ENCODE measurements at regions not wholly inside any gene's neighbourhood (a gene's known extent, or its start where the extent isn't known, plus 50 kb on each side); places are given as distances from the start of the nearest gene placed in this dataset.

DNA sequence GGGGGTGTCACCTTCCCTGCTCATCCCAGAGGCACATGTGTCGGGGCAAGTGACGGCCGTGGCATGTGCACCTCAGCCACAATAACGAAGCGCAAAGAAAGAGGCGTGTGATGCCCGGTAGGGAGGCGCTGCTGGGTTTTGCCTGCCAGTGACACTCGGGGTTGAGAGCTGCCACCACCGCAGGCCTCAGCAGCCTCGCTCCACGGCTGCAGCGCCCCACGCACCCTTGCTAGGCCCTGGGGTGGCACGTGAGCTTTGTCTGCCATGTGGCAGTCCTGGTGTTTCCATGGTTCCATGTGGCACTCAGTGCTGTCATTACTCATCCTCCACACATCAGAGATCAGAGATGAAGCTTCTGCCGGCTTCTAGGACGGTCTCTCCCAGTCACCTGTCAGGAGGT is 136.0 kb upstream of the AGAP1 start:
- H3K4me1 ChIP-seq (ENCODE audit: control insufficient read depth in 2 of 3, insufficient read depth in 2 of 3, low read depth in 1 of 3, low read length in 3 of 3) = no peaks in the 10 kb centered on the region
- no peak for DNase-seq
- H3K27me3 ChIP-seq (ENCODE audit: control insufficient read depth, insufficient read depth, low read length) = no peaks in the 10 kb centered on the region
- FAIRE-seq = no peak
- intact Hi-C loops (cut with DNase I) = no loop called here
- H3K9me3 ChIP-seq (ENCODE audit: control insufficient read depth in 2 of 3, insufficient read depth in 1 of 3, low read length in 3 of 3) = no peaks in the 10 kb centered on the region
- TF ChIP-seq, protein P1, sequence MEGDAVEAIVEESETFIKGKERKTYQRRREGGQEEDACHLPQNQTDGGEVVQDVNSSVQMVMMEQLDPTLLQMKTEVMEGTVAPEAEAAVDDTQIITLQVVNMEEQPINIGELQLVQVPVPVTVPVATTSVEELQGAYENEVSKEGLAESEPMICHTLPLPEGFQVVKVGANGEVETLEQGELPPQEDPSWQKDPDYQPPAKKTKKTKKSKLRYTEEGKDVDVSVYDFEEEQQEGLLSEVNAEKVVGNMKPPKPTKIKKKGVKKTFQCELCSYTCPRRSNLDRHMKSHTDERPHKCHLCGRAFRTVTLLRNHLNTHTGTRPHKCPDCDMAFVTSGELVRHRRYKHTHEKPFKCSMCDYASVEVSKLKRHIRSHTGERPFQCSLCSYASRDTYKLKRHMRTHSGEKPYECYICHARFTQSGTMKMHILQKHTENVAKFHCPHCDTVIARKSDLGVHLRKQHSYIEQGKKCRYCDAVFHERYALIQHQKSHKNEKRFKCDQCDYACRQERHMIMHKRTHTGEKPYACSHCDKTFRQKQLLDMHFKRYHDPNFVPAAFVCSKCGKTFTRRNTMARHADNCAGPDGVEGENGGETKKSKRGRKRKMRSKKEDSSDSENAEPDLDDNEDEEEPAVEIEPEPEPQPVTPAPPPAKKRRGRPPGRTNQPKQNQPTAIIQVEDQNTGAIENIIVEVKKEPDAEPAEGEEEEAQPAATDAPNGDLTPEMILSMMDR (IDR thresholded peaks at IDR 0.05; ENCODE audit: borderline replicate concordance, extremely low read depth, insufficient read depth) = no peak
- H3K9ac ChIP-seq (ENCODE audit: low read length in 3 of 3) = no peak overlapping the region
- no peak overlapping the region for H3K4me3 ChIP-seq (ENCODE audit: low read length in 3 of 3)
- no peaks in the 10 kb centered on the region for H3K36me3 ChIP-seq (ENCODE audit: control insufficient read depth in 2 of 3, insufficient read depth in 3 of 3, low read length in 3 of 3)
- no peak overlapping the region for H3K27ac ChIP-seq (ENCODE audit: low read depth in 2 of 2, low read length in 2 of 2)

DNA sequence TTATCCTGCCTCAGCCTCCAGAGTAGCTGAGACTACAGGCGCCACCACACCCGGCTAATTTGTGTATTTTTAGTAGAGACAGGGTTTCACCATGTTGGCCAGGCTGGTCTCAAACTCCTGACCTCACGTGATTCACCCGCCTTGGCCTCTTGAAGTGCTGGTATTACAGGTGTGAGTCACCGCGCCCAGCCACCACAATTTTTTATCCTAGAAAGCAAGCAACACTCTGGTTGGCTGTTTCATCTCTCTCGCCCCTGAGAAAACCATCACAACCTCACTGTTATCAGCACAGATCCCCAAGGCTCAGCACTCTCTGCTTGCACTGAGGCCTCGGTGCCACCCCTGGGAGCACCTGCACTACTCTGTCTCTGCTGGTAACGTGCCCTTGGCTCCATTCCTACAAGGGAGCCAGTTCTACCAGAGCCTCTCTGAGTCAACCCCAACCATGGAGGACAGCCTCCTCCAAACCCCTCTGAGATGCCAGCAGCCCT is 134.8 kb upstream of the AGAP1 start:
- Histone ChIP-seq H3K27ac (ENCODE audit: low read depth in 2 of 2, low read length in 2 of 2) (no peak overlapping the region), H3K9ac (ENCODE audit: low read length in 3 of 3) (no peak overlapping the region), H3K36me3 (ENCODE audit: control insufficient read depth in 2 of 3, insufficient read depth in 3 of 3, low read length in 3 of 3) (no peaks in the 10 kb centered on the region), H3K9me3 (ENCODE audit: control insufficient read depth in 2 of 3, insufficient read depth in 1 of 3, low read length in 3 of 3) (no peaks in the 10 kb centered on the region), H3K27me3 (ENCODE audit: control insufficient read depth, insufficient read depth, low read length) (no peaks in the 10 kb centered on the region), H3K4me1 (ENCODE audit: control insufficient read depth in 2 of 3, insufficient read depth in 2 of 3, low read depth in 1 of 3, low read length in 3 of 3) (no peaks in the 10 kb centered on the region), H3K4me3 (ENCODE audit: low read length in 3 of 3) (no peak overlapping the region)
- FAIRE-seq = no peak
- TF ChIP-seq, protein P1 (IDR thresholded peaks at IDR 0.05; ENCODE audit: borderline replicate concordance, extremely low read depth, insufficient read depth) = no peak
- no peak for DNase-seq
- intact Hi-C loops (cut with DNase I) = no loop called here

DNA sequence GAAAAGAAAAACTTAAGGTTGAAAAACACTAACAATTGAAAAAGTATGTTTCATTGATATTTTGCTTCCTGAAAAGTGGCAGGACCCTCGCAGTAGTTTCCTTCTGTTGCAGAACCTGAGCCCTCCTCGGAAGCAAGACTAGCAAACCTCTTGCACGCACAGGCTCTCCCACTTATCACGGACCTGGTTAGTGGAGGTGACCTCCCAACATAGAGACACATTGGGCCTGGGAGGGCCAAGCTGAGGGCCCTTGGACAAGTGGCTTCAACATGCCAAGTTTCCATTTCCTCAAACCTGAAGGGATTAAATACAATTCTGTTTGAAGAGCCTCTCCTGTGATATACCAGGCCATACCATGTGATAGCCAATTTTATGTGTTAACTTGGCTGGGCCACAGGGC is 133.4 kb upstream of the AGAP1 start:
- no peak overlapping the region for H3K27ac ChIP-seq (ENCODE audit: low read depth in 2 of 2, low read length in 2 of 2)
- H3K27me3 ChIP-seq (ENCODE audit: control insufficient read depth, insufficient read depth, low read length) = no peaks in the 10 kb centered on the region
- H3K4me1 ChIP-seq (ENCODE audit: control insufficient read depth in 2 of 3, insufficient read depth in 2 of 3, low read depth in 1 of 3, low read length in 3 of 3) = no peaks in the 10 kb centered on the region
- H3K9ac ChIP-seq (ENCODE audit: low read length in 3 of 3) = no peak overlapping the region
- H3K36me3 ChIP-seq (ENCODE audit: control insufficient read depth in 2 of 3, insufficient read depth in 3 of 3, low read length in 3 of 3) = no peaks in the 10 kb centered on the region
- no peak for FAIRE-seq
- intact Hi-C loops (cut with DNase I) = no loop called here
- no peak for DNase-seq
- no peak overlapping the region for H3K4me3 ChIP-seq (ENCODE audit: low read length in 3 of 3)
- TF ChIP-seq, protein P1 (IDR thresholded peaks at IDR 0.05; ENCODE audit: borderline replicate concordance, extremely low read depth, insufficient read depth) = no peak
- H3K9me3 ChIP-seq (ENCODE audit: control insufficient read depth in 2 of 3, insufficient read depth in 1 of 3, low read length in 3 of 3) = no peaks in the 10 kb centered on the region

DNA sequence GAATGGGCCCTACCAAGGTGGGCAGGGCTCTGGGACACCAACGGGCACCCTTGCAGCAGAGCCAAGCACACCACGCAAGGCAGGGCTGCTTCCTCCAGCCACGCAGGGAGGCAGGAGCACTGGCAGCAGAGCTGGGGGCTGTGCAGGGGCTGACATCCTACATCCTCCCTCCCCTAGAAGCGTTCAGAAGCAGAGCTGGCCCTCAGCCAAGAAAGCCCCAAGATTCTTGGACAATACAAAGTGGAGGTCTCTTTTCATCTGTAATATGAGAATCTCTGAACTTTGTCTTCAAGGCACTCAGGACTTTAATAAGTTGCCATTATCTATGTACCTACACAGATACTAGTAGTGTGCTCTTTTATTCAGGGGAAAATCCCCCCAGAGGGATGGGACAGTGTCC is 128.1 kb upstream of the AGAP1 start:
- no peak overlapping the region for H3K9ac ChIP-seq (ENCODE audit: low read length in 3 of 3)
- intact Hi-C loops (cut with DNase I) = no loop called here
- no peaks in the 10 kb centered on the region for H3K36me3 ChIP-seq (ENCODE audit: control insufficient read depth in 2 of 3, insufficient read depth in 3 of 3, low read length in 3 of 3)
- DNase-seq = peak in 1 of 5 donors; percentile 35
- H3K9me3 ChIP-seq (ENCODE audit: control insufficient read depth in 2 of 3, insufficient read depth in 1 of 3, low read length in 3 of 3) = no peaks in the 10 kb centered on the region
- no peak overlapping the region for H3K4me3 ChIP-seq (ENCODE audit: low read length in 3 of 3)
- H3K27ac ChIP-seq (ENCODE audit: low read depth in 2 of 2, low read length in 2 of 2) = no peak overlapping the region
- TF ChIP-seq, protein P1 (IDR thresholded peaks at IDR 0.05; ENCODE audit: borderline replicate concordance, extremely low read depth, insufficient read depth) = no peak
- no peaks in the 10 kb centered on the region for H3K27me3 ChIP-seq (ENCODE audit: control insufficient read depth, insufficient read depth, low read length)
- peaks cover 0 to 4% (median 0%) of the 10 kb centered on the region in 3 donors for H3K4me1 ChIP-seq (ENCODE audit: control insufficient read depth in 2 of 3, insufficient read depth in 2 of 3, low read depth in 1 of 3, low read length in 3 of 3)
- no peak for FAIRE-seq
